ENCODE measurements at regions not wholly inside any gene's neighbourhood (a gene's known extent, or its start where the extent isn't known, plus 50 kb on each side); places are given as distances from the start of the nearest gene placed in this dataset.
A peak's percentile ranks its signal among the peaks of the same experiment; 100 is the strongest.

- DNase-seq (ENCODE audit: low spot score) = no peak
Observed at GRCh38 chr13:22311734-22312404, 641.0 kb downstream of the FGF9 start.

GRCh38 chr13:22312405-22312803 lies 641.5 kb downstream of the FGF9 start:
- DNase-seq (ENCODE audit: low spot score) = no peak

GRCh38 chr13:22316494-22317025 lies 645.7 kb downstream of the FGF9 start:
- no peak for DNase-seq (ENCODE audit: low spot score)

GRCh38 chr13:22320991-22321390 lies 650.1 kb downstream of the FGF9 start:
- no peak for DNase-seq (ENCODE audit: low spot score)

- DNase-seq (ENCODE audit: low spot score) = no peak
Observed at GRCh38 chr13:22325761-22326160, 654.9 kb downstream of the FGF9 start.

GRCh38 chr13:22332416-22332815 lies 661.5 kb downstream of the FGF9 start:
- no peak for DNase-seq (ENCODE audit: low spot score)

GRCh38 chr13:22336460-22336859 lies 665.6 kb downstream of the FGF9 start:
- DNase-seq (ENCODE audit: low spot score) = no peak

GRCh38 chr13:22357132-22357531 lies 686.3 kb downstream of the FGF9 start:
- peak; percentile 10 for DNase-seq (ENCODE audit: low spot score)

GRCh38 chr13:22369090-22369489 lies 698.2 kb downstream of the FGF9 start:
- no peak for DNase-seq (ENCODE audit: low spot score)

GRCh38 chr13:22369840-22370239 lies 699.0 kb downstream of the FGF9 start:
- no peak for DNase-seq (ENCODE audit: low spot score)

- no peak for DNase-seq (ENCODE audit: low spot score)
Observed at GRCh38 chr13:22372261-22372660, 701.4 kb downstream of the FGF9 start.

GRCh38 chr13:22375151-22375550 lies 704.3 kb downstream of the FGF9 start:
- DNase-seq (ENCODE audit: low spot score) = no peak

- no peak for DNase-seq (ENCODE audit: low spot score)
Observed at GRCh38 chr13:22387899-22388298, 717.0 kb downstream of the FGF9 start.

GRCh38 chr13:22399801-22400420 lies 729.0 kb downstream of the FGF9 start:
- no peak for DNase-seq (ENCODE audit: low spot score)

- DNase-seq (ENCODE audit: low spot score) = no peak
Observed at GRCh38 chr13:22402682-22403081, 731.8 kb downstream of the FGF9 start.

- no peak for DNase-seq (ENCODE audit: low spot score)
Observed at GRCh38 chr13:22403144-22403543, 732.3 kb downstream of the FGF9 start.

GRCh38 chr13:22405891-22406290 lies 735.0 kb downstream of the FGF9 start:
- DNase-seq (ENCODE audit: low spot score) = no peak

- DNase-seq (ENCODE audit: low spot score) = no peak
Observed at GRCh38 chr13:22412452-22412851, 741.6 kb downstream of the FGF9 start.

GRCh38 chr13:22422023-22422422 lies 751.1 kb downstream of the FGF9 start:
- no peak for DNase-seq (ENCODE audit: low spot score)

GRCh38 chr13:22422712-22423111 lies 751.8 kb downstream of the FGF9 start:
- no peak for DNase-seq (ENCODE audit: low spot score)

GRCh38 chr13:22423261-22423660 lies 752.4 kb downstream of the FGF9 start:
- DNase-seq (ENCODE audit: low spot score) = no peak

GRCh38 chr13:22425087-22425486 lies 754.2 kb downstream of the FGF9 start:
- no peak for DNase-seq (ENCODE audit: low spot score)

GRCh38 chr13:22427066-22427465 lies 753.7 kb upstream of the SGCG start:
- no peak for DNase-seq (ENCODE audit: low spot score)

- DNase-seq (ENCODE audit: low spot score) = no peak
Observed at GRCh38 chr13:22427783-22428182, 753.0 kb upstream of the SGCG start.
